AG08396 (cell line): ENCODE measurements at regions not wholly inside any gene's neighbourhood (a gene's known extent, or its start where the extent isn't known, plus 50 kb on each side); places are given as distances from the start of the nearest gene placed in this dataset.

ENCODE experiments used
- DNase-seq: peaks from one replicate; pipeline ENCODE4 v3.0.0; 2012; ENCODE audit warnings: low spot score, mixed read lengths

DNA sequence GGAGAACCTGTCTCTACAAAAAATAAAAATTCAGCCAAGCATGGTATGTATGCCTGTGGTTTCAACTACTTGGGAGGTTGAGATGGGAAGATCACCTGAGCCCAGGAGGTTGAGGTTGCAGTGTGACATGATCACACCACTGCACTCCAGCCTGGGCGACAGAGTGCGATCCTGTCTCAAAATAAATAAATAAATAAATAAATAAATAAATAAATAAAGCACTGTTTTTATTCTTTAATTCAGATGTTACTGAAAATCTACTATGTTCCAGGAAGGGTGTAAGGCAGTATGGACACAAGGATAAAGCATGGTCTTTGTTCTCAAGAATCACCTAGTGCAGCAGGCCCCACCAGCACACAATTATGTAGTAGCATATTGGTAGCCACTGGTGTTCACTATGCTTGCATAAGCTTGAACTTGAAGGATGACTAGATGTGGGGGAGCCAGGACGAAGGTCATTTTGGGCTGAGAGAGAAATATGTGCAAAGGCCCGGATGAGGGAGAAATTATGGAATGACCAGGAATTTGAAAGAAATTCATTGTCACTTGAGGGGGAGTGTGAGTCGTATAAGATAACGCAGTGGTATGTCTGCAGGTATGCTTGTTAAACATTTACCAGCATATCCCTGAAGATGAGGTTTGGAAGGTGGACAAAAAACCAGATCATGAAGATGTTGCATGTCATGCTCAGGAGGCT, 70.2 kb upstream of the CD180 start:
- DNase-seq = no peak

DNA sequence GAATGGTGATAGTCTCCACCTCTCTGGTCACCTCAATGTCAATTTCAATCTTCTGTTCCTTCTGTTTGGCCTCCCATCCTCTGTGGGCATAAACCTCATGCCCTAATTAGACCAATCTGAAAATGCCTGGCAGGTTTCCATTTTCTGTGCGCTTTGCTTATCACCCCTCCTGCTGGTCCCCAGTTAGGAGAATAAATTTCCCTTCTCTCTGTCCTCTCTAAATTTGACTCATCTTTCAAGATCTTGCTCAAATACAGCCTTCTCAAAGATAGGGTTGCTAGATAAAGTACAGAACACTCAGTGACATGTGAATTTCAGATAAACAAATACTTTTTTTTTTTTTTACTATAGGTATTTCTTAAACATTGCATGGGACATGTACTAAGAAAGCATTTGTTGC, 69.4 kb upstream of the CD180 start:
- no peak for DNase-seq

DNA sequence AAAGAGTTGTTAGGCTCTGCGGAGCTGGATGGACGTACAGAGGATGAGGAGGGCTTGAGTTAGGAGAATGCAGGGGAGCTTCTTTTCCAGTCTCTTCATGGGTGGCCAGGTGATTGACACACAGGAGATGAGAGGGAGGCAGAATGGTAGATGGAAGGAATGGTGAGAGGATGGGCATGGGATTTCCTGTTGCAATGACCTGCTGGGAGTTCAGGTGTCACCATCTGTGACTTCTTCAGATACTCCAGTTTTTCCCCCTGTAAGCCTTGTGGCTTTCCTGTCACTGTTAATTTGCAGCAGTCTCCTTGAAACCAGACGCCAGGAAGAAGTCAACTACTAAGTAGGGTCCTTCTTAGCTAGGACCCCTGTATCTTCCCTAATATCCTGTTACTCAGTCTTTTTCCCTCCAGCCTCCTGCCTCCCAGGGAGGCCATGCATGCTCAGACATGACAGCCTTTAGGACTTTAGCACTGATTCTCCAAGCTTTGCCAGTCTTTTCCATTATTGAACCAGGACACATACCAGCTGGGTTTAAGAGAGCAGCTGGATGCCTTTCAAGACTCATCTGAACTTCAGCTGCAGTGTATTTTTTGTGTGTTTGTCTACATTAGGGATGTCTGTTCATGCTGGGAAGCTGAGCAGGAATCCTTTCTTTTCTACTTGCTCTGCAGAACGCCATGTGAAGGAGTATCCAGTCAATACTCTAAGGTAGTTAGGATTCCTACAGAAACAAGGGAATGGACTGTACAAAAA, 67.2 kb upstream of the CD180 start:
- DNase-seq = no peak

DNA sequence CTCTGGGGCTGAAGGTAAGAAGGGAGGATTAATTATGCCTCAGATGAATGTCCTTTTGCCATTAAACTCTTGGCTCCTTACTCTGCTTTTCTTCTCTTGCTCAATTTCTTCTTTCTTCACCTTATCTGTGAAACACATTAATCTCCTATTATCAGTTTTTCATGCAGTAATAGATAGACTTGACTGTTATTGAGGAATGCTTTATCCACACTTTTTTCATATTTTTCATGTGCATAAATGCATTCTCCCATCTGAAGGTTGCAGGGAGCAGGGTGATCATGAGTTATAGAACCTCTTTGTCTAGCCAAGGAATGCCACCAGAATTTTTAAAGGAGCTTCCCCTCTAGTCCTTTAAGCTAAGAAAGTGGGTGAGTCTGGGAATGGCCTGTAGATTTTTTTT, 66.4 kb upstream of the CD180 start:
- no peak for DNase-seq

DNA sequence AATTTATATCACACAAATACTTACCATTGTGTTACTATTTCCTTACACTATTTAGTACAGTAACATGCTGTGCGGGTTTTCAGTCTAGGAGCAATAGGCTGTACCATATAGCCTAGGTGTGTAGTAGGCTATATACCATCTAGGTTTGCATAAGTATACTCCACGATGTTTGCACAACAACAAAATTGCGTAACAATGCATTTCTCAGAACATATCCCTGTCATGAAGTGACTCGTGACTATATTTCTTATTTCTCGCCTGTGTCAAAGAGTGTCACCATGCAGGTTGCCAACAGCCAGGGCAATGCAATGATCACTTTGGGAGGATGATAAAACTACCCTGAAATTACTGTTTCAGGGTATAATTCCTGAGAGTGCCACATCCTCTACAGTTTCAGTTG, 65.6 kb upstream of the CD180 start:
- DNase-seq = no peak

DNA sequence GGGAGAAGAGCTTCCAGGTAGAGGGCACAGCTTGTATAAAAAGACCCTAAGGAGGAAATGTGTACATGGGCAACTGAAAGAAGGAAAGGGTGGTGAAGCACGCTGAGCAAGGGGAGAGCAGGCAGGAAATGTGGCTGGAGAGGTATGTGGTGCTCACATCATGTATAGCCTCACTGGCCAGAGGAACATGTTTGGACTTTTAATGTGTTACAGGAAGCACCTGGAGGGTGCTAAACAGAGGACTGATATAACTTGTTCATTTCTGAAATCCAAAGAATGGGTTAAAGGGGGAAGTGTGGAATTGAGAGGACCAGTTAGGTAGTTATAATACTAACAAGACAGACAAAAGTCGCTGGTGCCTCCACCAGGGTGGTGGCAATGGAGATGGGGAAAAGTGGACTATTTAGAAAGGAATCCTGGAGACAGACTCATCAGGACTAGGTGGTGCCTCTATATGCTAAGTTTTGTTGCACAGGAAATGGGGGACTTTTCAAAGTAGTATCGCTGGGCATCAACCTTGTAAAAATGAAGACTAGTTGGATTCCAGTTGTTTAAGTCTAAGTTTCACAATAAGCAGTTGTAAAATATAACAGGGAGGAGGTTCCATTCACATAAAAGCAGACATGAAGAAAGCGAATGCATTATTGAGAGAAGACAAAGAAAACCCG, 63.1 kb upstream of the CD180 start:
- no peak for DNase-seq

DNA sequence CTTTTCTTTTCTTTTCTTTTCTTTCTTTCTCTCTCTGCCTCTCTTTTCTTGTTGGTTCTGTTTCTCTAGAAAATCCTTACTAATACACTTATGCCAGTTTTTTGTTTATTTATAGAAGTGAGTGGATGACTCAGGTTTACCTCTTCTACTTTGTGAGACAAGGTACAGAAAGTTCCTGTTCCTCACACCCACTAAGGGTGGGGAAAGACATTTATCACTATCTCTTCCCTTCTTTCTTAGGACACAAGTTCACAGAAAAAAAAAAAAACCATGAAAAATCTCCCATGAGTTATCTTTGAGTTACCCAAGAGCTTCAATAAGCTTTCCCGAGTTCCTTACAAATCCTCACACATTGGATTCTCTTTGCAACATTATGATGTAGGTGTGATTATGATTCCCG, 60.9 kb upstream of the CD180 start:
- no peak for DNase-seq

DNA sequence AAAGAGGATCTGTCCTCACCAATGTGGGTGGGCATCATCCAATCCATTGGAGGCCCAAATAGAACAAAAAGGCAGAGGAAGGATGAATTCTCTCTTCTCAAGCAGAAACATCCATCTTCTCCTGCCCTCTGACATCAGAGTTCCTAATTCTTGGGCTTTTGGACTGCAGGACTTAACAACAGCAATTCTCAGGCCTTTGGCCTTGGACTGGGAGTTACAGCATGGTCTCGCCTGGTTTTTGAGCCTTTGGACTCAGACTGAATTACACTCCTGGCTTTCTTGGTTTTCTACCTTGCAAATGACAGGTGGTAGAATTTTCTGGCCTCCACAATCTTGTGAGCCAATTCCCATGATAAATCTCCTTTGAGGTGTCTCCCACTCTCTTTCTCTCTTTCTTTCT, 60.5 kb upstream of the CD180 start:
- no peak for DNase-seq

DNA sequence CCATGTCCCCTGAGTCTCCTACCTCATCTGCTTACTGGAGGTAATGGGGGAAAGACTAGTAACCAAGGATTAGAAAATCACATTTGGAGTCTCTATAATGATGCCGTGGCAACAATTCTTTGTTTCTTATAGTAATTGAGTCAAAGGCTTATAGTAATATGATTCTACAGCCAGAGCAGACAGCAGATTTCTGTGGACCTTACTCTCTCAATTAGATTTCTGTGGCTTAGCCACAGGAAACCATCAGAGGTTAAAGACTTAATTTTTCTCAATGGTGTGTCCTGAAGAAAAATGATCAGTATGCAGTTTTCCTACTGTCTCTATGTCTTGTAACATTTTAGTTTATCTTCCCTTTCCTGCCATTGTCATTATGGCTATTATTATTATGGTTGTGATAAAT, 59.3 kb upstream of the CD180 start:
- DNase-seq = no peak

DNA sequence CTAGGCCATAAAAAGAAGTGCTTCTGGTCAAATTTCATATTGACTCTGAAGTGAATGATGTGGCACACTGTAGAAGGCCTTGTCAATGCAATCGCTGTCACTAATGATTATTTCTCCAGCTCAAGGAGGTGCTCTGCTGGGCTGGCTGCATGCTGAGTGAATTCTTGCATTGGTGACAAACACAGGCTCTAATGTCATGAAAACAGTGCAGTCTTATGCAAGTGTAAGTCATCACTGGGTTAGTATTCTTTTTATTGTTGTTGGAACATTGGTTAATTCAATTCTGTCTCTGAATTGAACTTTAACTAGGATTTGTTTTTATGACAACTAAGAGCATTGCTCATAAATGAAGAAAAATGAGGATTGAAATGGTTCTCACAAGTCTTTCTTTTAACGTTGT, 57.3 kb upstream of the CD180 start:
- no peak for DNase-seq

DNA sequence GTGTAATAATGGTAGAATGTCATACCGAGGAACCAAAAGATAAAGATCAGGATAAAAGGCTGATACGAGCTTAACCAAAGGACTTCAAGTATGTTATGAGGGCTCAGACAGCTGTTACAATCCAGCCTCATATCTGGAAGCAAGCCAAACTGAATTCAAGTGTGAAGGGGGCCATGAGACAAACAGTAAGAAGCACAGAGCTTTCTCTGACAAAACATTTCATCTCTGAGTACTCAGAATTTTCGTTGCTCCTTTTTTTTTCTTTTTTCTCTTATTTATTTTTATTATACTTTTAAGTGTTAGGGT, 52.9 kb upstream of the CD180 start:
- no peak for DNase-seq

DNA sequence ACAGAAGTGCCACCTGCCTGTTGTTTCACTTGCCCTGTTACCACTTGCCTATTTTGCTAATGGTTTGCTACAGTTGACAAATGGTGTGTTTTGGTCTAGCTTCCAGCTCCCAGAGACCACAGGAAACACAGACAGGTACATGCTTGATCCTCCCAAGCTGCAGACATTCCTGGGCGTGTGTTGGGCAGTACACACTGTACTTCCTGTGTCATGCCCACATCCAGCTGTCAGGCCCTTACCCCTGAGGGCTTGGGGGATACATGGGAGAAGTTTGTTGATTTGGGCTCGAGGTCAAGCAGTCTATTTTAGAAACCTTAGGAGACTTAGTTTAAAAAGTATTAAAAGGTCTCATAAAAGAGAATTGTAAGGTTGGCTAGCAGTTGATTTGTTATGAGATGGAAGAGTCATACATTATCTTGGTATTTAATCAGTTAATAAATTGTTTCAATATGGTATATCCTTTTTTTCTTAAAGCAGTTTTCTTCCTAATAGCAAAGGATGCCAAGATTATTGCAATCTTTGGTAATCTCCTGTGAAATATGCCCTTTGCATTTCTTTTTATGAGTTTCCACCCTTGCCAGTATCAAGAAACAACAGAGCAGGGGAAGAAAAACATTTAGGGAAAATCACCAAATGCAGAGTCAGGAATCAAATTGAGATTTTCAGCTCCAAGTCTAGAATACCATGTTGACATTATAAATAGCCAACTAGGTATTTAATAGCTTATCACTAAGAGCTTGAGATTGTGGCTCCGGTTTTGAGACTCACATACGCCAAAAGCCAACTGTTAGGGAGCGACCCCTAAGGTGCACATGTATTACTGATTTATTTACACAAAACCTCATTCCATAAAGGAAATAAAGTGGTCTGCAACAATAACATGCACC, 52.3 kb upstream of the CD180 start:
- no peak for DNase-seq

DNA sequence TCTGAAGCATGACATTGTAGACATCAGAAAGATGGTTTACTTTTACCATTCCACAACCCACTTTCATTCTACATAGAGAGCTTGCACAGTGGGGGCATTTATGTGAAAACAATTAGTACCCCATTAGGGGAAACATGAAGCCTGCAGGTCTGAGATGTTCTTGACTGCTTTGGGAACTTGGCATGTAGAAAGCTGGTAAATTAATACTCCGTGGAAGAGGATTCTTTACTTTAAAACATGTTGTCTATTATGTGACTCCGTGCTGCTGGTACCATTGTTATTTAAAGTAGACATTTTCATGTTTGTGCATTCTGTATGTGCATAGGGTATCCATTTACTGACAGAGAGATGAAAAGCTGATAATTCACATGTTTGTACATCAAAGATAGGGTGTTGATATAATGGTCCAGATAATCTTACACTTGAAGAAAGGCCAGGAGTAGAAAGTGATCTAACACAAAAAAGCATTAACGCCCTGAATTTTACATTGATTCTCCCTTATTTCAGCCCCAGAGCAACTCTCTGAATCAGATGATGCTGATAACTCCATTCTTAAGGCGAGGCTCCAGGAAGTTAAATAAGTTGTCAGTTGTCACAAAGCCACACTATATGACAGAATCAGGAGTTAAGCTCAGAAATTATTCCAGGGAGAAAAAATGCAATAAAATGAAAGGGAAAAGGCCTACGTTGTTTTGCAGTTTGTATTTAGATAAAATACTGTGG, 50.1 kb upstream of the CD180 start:
- no peak for DNase-seq
